ENCODE measurements at regions not wholly inside any gene's neighbourhood (a gene's known extent, or its start where the extent isn't known, plus 50 kb on each side); places are given as distances from the start of the nearest gene placed in this dataset.

GRCh38 chr16:59355704-59356103 is 621.6 kb upstream of the GOT2 start:
- TF ChIP-seq CTCF (IDR thresholded peaks at IDR 0.05; ENCODE audit: insufficient read depth, low read length, poor library complexity, severe bottlenecking): no peak
- no peak for TF ChIP-seq EZH2phosphoT487 (conservative IDR thresholded peaks at IDR 0.05; ENCODE audit: low read length)

All from SU-DHL-6 (cell line).